ENCODE measurements at regions not wholly inside any gene's neighbourhood (a gene's known extent, or its start where the extent isn't known, plus 50 kb on each side); places are given as distances from the start of the nearest gene placed in this dataset.

DNA sequence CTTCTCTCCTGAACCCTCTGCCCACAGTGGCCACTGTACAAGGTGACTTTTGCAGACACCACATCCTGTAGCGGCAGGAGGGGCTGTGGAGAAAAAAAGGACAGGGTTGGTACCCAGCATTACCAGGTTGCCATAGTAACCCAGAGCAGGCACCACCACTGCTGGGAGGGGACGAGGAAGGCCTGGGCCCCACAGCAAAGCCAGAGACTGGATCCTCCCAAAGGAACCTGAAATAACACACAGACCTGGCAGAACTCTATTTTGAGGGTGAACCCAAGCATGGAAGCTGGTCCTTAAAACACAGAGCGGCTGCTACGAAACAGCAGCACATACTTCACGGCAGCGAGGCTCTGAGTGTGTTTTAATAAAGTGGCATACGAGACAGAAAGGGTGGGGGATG is 380.6 kb downstream of the CTTN start:
- no peak for TF ChIP-seq TEAD4 (IDR thresholded peaks at IDR 0.05; ENCODE audit: low read length)
- TF ChIP-seq TEAD4 (CRISPR knock-in tag; IDR thresholded peaks at IDR 0.05; ENCODE audit: borderline replicate concordance), result no peak
- TF ChIP-seq, protein P1, sequence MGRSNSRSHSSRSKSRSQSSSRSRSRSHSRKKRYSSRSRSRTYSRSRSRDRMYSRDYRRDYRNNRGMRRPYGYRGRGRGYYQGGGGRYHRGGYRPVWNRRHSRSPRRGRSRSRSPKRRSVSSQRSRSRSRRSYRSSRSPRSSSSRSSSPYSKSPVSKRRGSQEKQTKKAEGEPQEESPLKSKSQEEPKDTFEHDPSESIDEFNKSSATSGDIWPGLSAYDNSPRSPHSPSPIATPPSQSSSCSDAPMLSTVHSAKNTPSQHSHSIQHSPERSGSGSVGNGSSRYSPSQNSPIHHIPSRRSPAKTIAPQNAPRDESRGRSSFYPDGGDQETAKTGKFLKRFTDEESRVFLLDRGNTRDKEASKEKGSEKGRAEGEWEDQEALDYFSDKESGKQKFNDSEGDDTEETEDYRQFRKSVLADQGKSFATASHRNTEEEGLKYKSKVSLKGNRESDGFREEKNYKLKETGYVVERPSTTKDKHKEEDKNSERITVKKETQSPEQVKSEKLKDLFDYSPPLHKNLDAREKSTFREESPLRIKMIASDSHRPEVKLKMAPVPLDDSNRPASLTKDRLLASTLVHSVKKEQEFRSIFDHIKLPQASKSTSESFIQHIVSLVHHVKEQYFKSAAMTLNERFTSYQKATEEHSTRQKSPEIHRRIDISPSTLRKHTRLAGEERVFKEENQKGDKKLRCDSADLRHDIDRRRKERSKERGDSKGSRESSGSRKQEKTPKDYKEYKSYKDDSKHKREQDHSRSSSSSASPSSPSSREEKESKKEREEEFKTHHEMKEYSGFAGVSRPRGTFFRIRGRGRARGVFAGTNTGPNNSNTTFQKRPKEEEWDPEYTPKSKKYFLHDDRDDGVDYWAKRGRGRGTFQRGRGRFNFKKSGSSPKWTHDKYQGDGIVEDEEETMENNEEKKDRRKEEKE (IDR thresholded peaks at IDR 0.05; ENCODE audit: borderline replicate concordance in 1 of 2, control insufficient read depth in 1 of 2, low read depth in 2 of 2, low read length in 1 of 2), result no peak
- no peak for TF ChIP-seq JUNB (CRISPR knock-in tag; conservative IDR thresholded peaks at IDR 0.05)
- TF ChIP-seq ZKSCAN8 (CRISPR knock-in tag; IDR thresholded peaks at IDR 0.05), result no peak
- TF ChIP-seq, protein P2, sequence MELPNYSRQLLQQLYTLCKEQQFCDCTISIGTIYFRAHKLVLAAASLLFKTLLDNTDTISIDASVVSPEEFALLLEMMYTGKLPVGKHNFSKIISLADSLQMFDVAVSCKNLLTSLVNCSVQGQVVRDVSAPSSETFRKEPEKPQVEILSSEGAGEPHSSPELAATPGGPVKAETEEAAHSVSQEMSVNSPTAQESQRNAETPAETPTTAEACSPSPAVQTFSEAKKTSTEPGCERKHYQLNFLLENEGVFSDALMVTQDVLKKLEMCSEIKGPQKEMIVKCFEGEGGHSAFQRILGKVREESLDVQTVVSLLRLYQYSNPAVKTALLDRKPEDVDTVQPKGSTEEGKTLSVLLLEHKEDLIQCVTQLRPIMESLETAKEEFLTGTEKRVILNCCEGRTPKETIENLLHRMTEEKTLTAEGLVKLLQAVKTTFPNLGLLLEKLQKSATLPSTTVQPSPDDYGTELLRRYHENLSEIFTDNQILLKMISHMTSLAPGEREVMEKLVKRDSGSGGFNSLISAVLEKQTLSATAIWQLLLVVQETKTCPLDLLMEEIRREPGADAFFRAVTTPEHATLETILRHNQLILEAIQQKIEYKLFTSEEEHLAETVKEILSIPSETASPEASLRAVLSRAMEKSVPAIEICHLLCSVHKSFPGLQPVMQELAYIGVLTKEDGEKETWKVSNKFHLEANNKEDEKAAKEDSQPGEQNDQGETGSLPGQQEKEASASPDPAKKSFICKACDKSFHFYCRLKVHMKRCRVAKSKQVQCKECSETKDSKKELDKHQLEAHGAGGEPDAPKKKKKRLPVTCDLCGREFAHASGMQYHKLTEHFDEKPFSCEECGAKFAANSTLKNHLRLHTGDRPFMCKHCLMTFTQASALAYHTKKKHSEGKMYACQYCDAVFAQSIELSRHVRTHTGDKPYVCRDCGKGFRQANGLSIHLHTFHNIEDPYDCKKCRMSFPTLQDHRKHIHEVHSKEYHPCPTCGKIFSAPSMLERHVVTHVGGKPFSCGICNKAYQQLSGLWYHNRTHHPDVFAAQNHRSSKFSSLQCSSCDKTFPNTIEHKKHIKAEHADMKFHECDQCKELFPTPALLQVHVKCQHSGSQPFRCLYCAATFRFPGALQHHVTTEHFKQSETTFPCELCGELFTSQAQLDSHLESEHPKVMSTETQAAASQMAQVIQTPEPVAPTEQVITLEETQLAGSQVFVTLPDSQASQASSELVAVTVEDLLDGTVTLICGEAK (IDR thresholded peaks at IDR 0.05), result no peak
- TF ChIP-seq, protein P2 (CRISPR knock-in tag; IDR thresholded peaks at IDR 0.05), result no peak
- TF ChIP-seq, protein P3, sequence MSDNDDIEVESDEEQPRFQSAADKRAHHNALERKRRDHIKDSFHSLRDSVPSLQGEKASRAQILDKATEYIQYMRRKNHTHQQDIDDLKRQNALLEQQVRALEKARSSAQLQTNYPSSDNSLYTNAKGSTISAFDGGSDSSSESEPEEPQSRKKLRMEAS (CRISPR knock-in tag; IDR thresholded peaks at IDR 0.05), result no peak
- no peak for TF ChIP-seq ZNF184 (CRISPR knock-in tag; IDR thresholded peaks at IDR 0.05)
- TF ChIP-seq HDAC2 (IDR thresholded peaks at IDR 0.05), result no peak
- TF ChIP-seq FOXA1 (IDR thresholded peaks at IDR 0.05; ENCODE audit: borderline replicate concordance), result no peak
- no peak for TF ChIP-seq ZNF695 (CRISPR knock-in tag; IDR thresholded peaks at IDR 0.05)
- no peak for TF ChIP-seq EZH2 (IDR thresholded peaks at IDR 0.05; ENCODE audit: borderline replicate concordance, low read depth, low read length)
- TF ChIP-seq, protein P4, sequence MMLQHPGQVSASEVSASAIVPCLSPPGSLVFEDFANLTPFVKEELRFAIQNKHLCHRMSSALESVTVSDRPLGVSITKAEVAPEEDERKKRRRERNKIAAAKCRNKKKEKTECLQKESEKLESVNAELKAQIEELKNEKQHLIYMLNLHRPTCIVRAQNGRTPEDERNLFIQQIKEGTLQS (IDR thresholded peaks at IDR 0.05), result no peak
- TF ChIP-seq, protein P4 (CRISPR knock-in tag; conservative IDR thresholded peaks at IDR 0.05), result no peak
- TF ChIP-seq CHD2 (IDR thresholded peaks at IDR 0.05; ENCODE audit: low read depth, low read length), result no peak

All from K562 (cell line).